ENCODE measurements at regions not wholly inside any gene's neighbourhood (a gene's known extent, or its start where the extent isn't known, plus 50 kb on each side); places are given as distances from the start of the nearest gene placed in this dataset.

DNA sequence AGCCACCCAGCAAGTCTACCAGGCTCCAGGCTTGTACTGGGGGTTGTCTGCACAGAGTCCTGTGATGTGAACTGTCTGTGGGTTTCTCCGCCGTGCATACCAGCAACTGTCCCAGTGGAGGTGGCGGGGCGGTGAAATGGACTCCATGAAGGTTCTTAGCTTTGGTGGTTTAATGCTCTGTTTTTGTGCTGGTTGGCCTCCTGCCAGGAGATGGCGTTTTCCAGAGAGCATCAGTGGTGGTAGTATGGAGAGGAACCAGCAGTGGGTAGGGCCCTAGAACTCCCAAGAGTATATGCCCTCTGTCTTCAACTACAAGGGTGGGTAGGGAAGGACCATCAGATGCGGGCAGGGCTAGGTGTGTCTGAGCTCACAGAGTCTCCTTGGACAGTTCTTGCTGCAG lies 303.8 kb downstream of the TMEM121 start:
- TF ChIP-seq CTCF (IDR thresholded peaks at IDR 0.05) (no peak), POLR2AphosphoS5 (IDR thresholded peaks at IDR 0.05) (no peak)
